A673 (cell line): ENCODE measurements at regions not wholly inside any gene's neighbourhood (a gene's known extent, or its start where the extent isn't known, plus 50 kb on each side); places are given as distances from the start of the nearest gene placed in this dataset.

ENCODE experiments used
- BruUV-seq: library from RNA; stranded (reverse); fragments of 400-500 nt; replicated peaks from 2 replicates; lab custom pipeline; 2021; lab: Mats Ljungman, UMichigan
- CTCF ChIA-PET: fragments of 300-600 bp; sonication (Branson Sonifier 250); formaldehyde crosslinking; loops from one replicate; lab custom pipeline; 2022; ENCODE audit warnings: antibody characterized with exemption; lab: Charles Lee
- POLR2A ChIA-PET: fragments of 300-600 bp; sonication (Branson Sonifier 250); formaldehyde crosslinking; loops from one replicate; lab custom pipeline; 2022; ENCODE audit warnings: antibody characterized with exemption; ENCODE audit not compliant: low non-redundant PET; lab: Charles Lee
- DNase-seq: peaks from one replicate; pipeline ENCODE4 v3.0.0-alpha.2; 2015; ENCODE audit warnings: low spot score
- H3K27ac ChIP-seq: fragments of 200-600 bp; sonication (generic); 2 replicates; pipeline ENCODE4 v1.5.1; 2016; ENCODE audit warnings: mixed run types, low read depth, mild to moderate bottlenecking, mixed read lengths, antibody characterized with exemption, low read length; ENCODE audit not compliant: poor library complexity, severe bottlenecking
- H3K27me3 ChIP-seq: fragments of 200-600 bp; sonication (generic); replicated peaks from 2 replicates; pipeline ENCODE4 v1.6.1; 2017; ENCODE audit warnings: mixed run types, low read depth, mild to moderate bottlenecking, mixed read lengths, antibody characterized with exemption, low read length; ENCODE audit not compliant: insufficient read depth, poor library complexity
- H3K36me3 ChIP-seq: fragments of 200-600 bp; sonication (generic); 2 replicates; pipeline ENCODE4 v1.6.1; 2016; ENCODE audit warnings: mixed run types, mild to moderate bottlenecking, mixed read lengths, antibody characterized with exemption, low read length; ENCODE audit not compliant: insufficient read depth, poor library complexity, severe bottlenecking
- H3K4me1 ChIP-seq: fragments of 200-600 bp; sonication (generic); 2 replicates; pipeline ENCODE4 v1.6.1; 2017; ENCODE audit warnings: mixed run types, mild to moderate bottlenecking, mixed read lengths, antibody characterized with exemption, low read length; ENCODE audit not compliant: insufficient read depth, poor library complexity, severe bottlenecking
- H3K4me3 ChIP-seq: fragments of 200-600 bp; sonication (generic); 2 replicates; pipeline ENCODE4 v1.5.1; 2016; ENCODE audit warnings: low read depth, mixed run types, mild to moderate bottlenecking, mixed read lengths, low read length; ENCODE audit not compliant: poor library complexity, severe bottlenecking
- H3K9me3 ChIP-seq: fragments of 200-600 bp; sonication (generic); 2 replicates; pipeline ENCODE4 v1.6.1; 2016; ENCODE audit warnings: mixed run types, low read depth, mild to moderate bottlenecking, mixed read lengths, antibody characterized with exemption, low read length; ENCODE audit not compliant: poor library complexity, severe bottlenecking
- EZH2 ChIP-seq: fragments of 200-600 bp; sonication (generic); IDR thresholded peaks from 2 replicates; pipeline ENCODE4 v1.6.1; 2017; ENCODE audit warnings: borderline replicate concordance, low read depth, mild to moderate bottlenecking, mixed read lengths, antibody characterized with exemption, low read length; ENCODE audit not compliant: poor library complexity, severe bottlenecking
- intact Hi-C: fragments of 100-400 bp; cut with micrococcal nuclease; formaldehyde crosslinking; loops from one replicate; pipeline ENCODE4 v1.10.0; 2022; ENCODE audit not compliant: unreplicated experiment
- TF ChIP-seq, protein P1 (sequence below): fragments of 300-800, 200-600 bp; sonication (generic); conservative IDR thresholded peaks from 2 replicates; pipeline ENCODE4 v1.5.1; 2017; ENCODE audit warnings: low read depth, mild to moderate bottlenecking, antibody characterized with exemption, low read length, moderate library complexity, mixed read lengths

GRCh38 chr5:155587458-155587857 is 573.9 kb downstream of the KIF4B start:
- intact Hi-C loops, result no loop called here
- ChIA-PET POLR2A (no interaction called here), CTCF (no interaction called here)
- DNase-seq, result no peak
- Histone ChIP-seq H3K27me3 (no peaks in the 10 kb centered on the region), H3K4me3 (no peak overlapping the region), H3K36me3 (no peaks in the 10 kb centered on the region), H3K27ac (no peak overlapping the region), H3K9me3 (no peaks in the 10 kb centered on the region), H3K4me1 (no peaks in the 10 kb centered on the region)
- TF ChIP-seq, protein P1, sequence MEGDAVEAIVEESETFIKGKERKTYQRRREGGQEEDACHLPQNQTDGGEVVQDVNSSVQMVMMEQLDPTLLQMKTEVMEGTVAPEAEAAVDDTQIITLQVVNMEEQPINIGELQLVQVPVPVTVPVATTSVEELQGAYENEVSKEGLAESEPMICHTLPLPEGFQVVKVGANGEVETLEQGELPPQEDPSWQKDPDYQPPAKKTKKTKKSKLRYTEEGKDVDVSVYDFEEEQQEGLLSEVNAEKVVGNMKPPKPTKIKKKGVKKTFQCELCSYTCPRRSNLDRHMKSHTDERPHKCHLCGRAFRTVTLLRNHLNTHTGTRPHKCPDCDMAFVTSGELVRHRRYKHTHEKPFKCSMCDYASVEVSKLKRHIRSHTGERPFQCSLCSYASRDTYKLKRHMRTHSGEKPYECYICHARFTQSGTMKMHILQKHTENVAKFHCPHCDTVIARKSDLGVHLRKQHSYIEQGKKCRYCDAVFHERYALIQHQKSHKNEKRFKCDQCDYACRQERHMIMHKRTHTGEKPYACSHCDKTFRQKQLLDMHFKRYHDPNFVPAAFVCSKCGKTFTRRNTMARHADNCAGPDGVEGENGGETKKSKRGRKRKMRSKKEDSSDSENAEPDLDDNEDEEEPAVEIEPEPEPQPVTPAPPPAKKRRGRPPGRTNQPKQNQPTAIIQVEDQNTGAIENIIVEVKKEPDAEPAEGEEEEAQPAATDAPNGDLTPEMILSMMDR, result no peak
- TF ChIP-seq EZH2, result no peak
- BruUV-seq, result no TSS peak

DNA sequence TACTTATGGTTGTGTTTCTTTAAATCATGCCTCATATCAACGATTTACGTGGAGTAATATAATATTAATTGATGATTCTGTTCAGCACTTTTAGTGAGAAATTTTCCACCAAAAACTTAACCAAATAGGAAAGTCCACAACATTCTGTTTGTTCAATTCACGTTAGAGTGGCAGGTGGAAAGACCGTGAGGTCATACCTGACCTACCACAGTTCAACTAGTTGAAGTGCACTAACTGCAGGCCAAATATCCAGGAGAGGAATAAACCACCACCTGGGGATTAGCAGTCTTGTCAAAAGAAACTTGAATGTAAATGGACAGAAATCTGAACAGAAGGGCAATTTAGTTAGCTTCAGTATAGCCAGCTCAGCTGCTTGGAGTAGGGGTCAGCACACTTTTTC is 577.7 kb downstream of the KIF4B start:
- ChIA-PET CTCF (no interaction called here), POLR2A (no interaction called here)
- Histone ChIP-seq H3K27ac (no peak overlapping the region), H3K27me3 (no peaks in the 10 kb centered on the region), H3K36me3 (no peaks in the 10 kb centered on the region), H3K9me3 (no peaks in the 10 kb centered on the region), H3K4me1 (no peaks in the 10 kb centered on the region), H3K4me3 (no peak overlapping the region)
- BruUV-seq, result no TSS peak
- no peak for DNase-seq
- no peak for TF ChIP-seq EZH2
- TF ChIP-seq, protein P1, result no peak
- intact Hi-C loops, result no loop called here

DNA sequence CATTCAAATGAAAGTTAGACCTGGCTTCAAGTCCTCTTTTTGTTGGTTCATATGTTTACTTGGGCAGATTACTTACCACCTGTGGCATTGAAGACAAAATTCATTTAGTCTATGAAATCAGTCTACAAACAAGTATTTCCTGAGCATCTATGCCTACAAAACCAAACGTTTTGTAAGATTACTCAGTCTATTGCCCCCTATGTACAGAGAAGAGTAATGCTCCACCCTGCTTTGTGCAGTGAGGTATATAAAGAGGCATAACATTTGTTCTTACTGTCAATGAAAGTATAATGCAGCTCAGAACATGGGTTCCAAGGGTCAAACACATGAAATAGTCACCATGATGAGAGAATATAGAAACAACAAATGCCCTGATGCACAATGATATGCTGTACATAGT is 580.7 kb downstream of the KIF4B start:
- Histone ChIP-seq H3K27me3 (no peaks in the 10 kb centered on the region), H3K36me3 (no peaks in the 10 kb centered on the region), H3K27ac (no peak overlapping the region), H3K9me3 (no peaks in the 10 kb centered on the region), H3K4me1 (no peaks in the 10 kb centered on the region), H3K4me3 (no peak overlapping the region)
- intact Hi-C loops, result no loop called here
- no peak for TF ChIP-seq EZH2
- TF ChIP-seq, protein P1, result peak; percentile 21; the same call in 1 of the 2 replicates
- ChIA-PET CTCF (no interaction called here), POLR2A (no interaction called here)
- BruUV-seq, result no TSS peak
- no peak for DNase-seq
